HFF-Myc (cell line): ENCODE measurements at regions not wholly inside any gene's neighbourhood (a gene's known extent, or its start where the extent isn't known, plus 50 kb on each side); places are given as distances from the start of the nearest gene placed in this dataset.

ENCODE experiments used
- DNase-seq: peaks from one replicate; pipeline ENCODE4 v3.0.0-alpha.2; 2011; ENCODE audit warnings: low read depth; ENCODE audit errors: extremely low read depth
- H3K4me3 ChIP-seq: replicated peaks from 2 replicates; pipeline ENCODE4 v1.5.1; 2011; ENCODE audit warnings: low read depth, mild to moderate bottlenecking, control low read depth, low read length
- TF ChIP-seq, protein P1 (sequence below): IDR thresholded peaks from 2 replicates; pipeline ENCODE4 v1.5.1; 2012; ENCODE audit warnings: mild to moderate bottlenecking, low read depth, low read length, control low read depth; ENCODE audit errors: missing control alignments

DNA sequence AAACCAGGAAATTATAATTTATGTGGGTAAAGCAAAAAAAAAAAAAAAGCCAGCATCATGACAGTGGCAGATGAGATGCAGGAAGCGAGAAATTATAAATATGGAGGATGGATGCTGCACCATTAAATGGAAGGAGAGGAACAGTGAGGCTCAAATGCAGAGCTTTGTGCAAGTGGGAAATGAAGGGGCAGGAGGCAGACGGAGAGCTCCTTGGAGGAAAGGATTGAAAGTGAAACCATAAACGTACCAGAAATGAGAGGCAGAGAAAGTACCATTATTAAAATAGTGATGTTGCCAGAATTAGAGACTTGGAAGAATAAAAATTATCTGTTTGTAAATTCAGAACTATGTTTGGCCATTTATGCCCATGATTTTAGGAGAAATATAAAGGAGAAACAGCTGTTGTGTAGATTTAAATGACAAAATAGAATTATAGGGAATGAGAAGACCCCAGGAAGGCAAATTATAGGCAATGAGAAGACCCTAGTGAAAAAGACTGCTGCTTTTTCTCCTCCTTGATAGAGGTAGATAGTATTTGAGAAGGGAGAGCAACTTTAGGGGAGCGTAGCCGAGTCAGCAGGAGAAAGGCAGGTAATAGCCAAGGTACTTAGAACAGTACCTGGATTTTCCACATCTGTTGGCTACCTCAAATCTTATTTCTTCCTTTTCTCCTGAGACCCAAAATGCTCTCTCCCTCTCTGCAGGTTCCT, 341.0 kb upstream of the CD180 start:
- no peak for DNase-seq
- TF ChIP-seq, protein P1, sequence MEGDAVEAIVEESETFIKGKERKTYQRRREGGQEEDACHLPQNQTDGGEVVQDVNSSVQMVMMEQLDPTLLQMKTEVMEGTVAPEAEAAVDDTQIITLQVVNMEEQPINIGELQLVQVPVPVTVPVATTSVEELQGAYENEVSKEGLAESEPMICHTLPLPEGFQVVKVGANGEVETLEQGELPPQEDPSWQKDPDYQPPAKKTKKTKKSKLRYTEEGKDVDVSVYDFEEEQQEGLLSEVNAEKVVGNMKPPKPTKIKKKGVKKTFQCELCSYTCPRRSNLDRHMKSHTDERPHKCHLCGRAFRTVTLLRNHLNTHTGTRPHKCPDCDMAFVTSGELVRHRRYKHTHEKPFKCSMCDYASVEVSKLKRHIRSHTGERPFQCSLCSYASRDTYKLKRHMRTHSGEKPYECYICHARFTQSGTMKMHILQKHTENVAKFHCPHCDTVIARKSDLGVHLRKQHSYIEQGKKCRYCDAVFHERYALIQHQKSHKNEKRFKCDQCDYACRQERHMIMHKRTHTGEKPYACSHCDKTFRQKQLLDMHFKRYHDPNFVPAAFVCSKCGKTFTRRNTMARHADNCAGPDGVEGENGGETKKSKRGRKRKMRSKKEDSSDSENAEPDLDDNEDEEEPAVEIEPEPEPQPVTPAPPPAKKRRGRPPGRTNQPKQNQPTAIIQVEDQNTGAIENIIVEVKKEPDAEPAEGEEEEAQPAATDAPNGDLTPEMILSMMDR: no peak
- H3K4me3 ChIP-seq: no peak overlapping the region

DNA sequence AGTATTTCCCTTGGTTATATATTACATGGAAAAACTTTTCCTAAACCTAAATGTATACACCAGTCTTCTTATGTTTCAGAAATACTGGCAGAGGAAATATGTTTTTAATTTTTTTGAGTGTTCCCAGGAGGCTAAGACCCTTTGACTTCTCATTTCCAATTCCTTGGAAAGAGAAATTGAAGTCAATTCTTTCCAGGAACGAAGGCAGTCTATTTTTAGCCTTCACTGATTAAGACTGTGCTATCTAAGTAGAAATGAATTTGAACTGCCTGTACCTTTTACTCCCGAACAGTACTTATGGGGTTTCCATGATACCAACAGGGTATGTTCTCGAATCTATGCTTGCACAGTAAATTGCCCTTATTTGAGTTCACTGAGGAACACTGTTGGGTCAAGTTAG, 340.3 kb upstream of the CD180 start:
- TF ChIP-seq, protein P1: no peak
- DNase-seq: no peak
- no peak overlapping the region for H3K4me3 ChIP-seq

DNA sequence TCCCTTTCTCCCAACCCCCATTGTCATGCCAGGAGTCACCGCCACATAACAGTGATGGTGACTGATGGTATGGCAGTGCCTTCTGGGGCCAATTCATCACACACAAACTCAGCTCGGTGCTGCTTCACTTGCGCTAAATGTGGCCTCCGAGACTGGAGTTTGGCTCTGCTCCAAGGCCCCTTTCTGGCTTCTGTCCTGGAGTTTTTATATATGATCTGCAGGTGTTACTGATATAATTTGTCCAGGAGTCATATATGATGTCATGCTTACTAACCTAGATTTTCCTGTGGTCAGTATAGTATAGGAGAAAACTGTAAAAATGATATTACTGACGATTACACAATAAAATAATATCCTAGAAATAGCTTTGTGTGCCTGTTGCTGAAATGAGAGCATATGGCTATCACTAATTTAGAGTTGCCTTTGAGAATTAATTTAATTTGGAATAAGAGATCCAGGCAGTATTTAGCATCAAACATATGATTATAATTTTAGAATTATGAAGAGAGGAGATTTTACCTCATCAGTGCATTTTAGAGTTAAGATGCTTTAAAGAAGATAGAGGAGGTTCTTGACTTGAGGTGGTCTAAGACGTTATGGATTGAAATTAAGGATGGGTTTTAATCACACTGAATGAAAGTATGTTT, 334.1 kb upstream of the CD180 start:
- no peak overlapping the region for H3K4me3 ChIP-seq
- DNase-seq: no peak
- TF ChIP-seq, protein P1: no peak

DNA sequence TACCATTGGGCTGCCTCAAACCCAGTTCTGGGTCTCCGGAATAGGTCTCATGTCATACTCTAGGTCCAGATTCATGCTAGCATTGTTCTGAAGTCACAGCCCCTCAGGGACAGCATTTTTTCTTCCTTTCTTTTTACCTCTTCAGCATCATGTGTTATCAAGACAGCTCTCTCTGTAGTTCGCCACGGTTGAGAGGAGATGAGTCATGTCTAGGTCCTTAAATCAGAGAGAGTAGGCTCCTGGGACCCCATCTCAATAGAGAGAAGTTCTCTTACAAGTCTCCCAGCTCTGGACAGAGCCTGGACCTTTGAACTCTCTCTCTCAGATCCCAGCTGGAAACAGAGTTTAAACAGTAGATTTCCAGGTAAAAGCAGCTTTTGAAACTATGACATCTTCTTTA, 332.4 kb upstream of the CD180 start:
- TF ChIP-seq, protein P1: no peak
- no peak overlapping the region for H3K4me3 ChIP-seq
- DNase-seq: no peak

DNA sequence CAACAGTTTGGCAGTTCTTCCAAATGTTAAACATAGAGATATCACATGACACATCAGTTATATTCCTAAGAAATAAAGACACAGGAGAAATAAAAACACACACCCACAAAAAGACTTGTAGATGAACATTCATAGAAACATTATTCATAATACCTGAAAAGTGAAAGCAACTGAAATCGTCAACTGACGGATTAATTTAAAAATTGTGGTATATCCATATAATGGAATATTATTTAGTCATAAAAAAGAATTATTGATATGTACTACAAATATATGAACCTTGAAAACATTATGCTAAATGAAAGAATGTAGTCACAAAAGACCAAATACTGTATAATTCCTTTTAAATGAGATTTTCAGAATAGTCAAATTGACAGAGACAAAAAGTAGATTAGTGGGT, 330.2 kb upstream of the CD180 start:
- no peak overlapping the region for H3K4me3 ChIP-seq

DNA sequence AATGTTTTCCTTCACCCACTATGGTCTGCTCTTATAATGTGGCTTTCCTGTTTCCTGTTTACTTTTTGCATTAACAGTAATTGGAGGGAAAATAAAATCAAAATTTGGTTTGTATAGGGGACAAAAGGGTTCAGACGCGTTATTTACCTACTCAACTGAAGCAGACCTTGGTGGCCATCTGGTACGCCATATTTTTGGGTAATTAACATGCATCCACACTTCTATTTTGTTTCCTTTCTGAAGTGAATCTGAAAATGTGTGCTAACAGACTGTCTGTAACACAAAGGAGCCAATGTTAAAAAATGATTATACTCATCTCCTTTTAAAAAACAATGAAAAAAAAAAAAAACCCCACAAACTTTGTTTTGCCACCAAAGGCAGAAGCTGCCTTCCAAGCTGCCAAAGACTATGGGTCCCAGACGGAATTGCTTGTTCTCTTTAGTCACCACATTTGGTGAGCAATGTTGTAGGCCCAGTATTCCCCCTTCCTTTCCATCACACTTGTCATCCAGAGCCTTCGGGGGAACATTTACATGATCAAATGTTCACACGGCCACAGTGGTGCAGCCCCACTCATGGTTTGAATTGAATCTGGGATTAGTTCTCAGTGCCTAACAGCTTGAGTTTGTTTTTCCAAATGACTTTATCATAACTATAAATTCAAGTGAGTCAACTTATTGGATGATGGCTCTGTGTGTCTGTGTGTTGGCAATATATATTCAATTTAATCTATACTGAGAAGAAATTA, 323.7 kb upstream of the CD180 start:
- TF ChIP-seq, protein P1: no peak
- no peak overlapping the region for H3K4me3 ChIP-seq
- no peak for DNase-seq

More for the DNA sequence above, 330.2 kb upstream of the CD180 start:
- no peak for DNase-seq
- TF ChIP-seq, protein P1: no peak
